Endodermal cell (in vitro differentiated cells): ENCODE measurements at regions not wholly inside any gene's neighbourhood (a gene's known extent, or its start where the extent isn't known, plus 50 kb on each side); places are given as distances from the start of the nearest gene placed in this dataset.
A peak's percentile ranks its signal among the peaks of the same experiment; 100 is the strongest.
"Not testable (repeated sequence)": the region's sequence is repeated elsewhere in the genome, so short reads cannot be mapped to it uniquely, and the experiment has no call there.

Experiments used
- DNase-seq: peaks from one replicate; pipeline ENCODE4 v3.0.0-alpha.2; 2017
- H3K27ac ChIP-seq: 2 replicates; pipeline ENCODE4 v1.5.1; 2013; ENCODE audit warnings: mild to moderate bottlenecking, low read depth, low read length, moderate library complexity
- H3K27me3 ChIP-seq: 2 replicates; pipeline ENCODE4 v1.6.1; 2013; ENCODE audit warnings: mild to moderate bottlenecking, low read length, moderate library complexity; ENCODE audit not compliant: insufficient read depth, control insufficient read depth, poor library complexity, severe bottlenecking
- H3K36me3 ChIP-seq: 2 replicates; pipeline ENCODE4 v1.7.0; 2013; ENCODE audit warnings: mild to moderate bottlenecking, low read length, moderate library complexity; ENCODE audit not compliant: control insufficient read depth, insufficient read depth
- H3K4me1 ChIP-seq: one replicate; pipeline ENCODE4 v1.7.0; 2013; ENCODE audit warnings: low read length; ENCODE audit not compliant: control insufficient read depth, insufficient read depth
- H3K4me3 ChIP-seq: 2 replicates; pipeline ENCODE4 v1.5.1; 2013; ENCODE audit warnings: mild to moderate bottlenecking, low read length, moderate library complexity
- H3K9ac ChIP-seq: 2 replicates; pipeline ENCODE4 v1.6.1; 2013; ENCODE audit warnings: mild to moderate bottlenecking, low read length, moderate library complexity; ENCODE audit not compliant: poor library complexity, severe bottlenecking; ENCODE audit errors: extremely low read depth
- H3K9me3 ChIP-seq: 2 replicates; pipeline ENCODE4 v1.6.1; 2013; ENCODE audit warnings: mild to moderate bottlenecking, low read length, moderate library complexity; ENCODE audit not compliant: control insufficient read depth
- H3K27ac Mint-ChIP-seq: 2 replicates; pipeline ENCODE4 v1.8.0; 2020; ENCODE audit warnings: mixed read lengths
- H3K27me3 Mint-ChIP-seq: 2 replicates; pipeline ENCODE4 v1.8.0; 2021; ENCODE audit warnings: mild to moderate bottlenecking, mixed read lengths; ENCODE audit not compliant: insufficient read depth
- H3K36me3 Mint-ChIP-seq: 2 replicates; pipeline ENCODE4 v1.8.0; 2020; ENCODE audit warnings: low read depth, mixed read lengths
- H3K4me1 Mint-ChIP-seq: 2 replicates; pipeline ENCODE4 v1.8.0; 2020; ENCODE audit warnings: mixed read lengths
- H3K4me3 Mint-ChIP-seq: 2 replicates; pipeline ENCODE4 v1.8.0; 2020; ENCODE audit warnings: mild to moderate bottlenecking, moderate library complexity, mixed read lengths
- H3K9me3 Mint-ChIP-seq: 2 replicates; pipeline ENCODE4 v1.8.0; 2020; ENCODE audit warnings: mild to moderate bottlenecking, mixed read lengths
- CTCF ChIP-seq: fragments of 200-600 bp; sonication (generic); conservative IDR thresholded peaks from 2 replicates; pipeline ENCODE4 v1.5.0; 2021; ENCODE audit warnings: antibody characterized with exemption, mild to moderate bottlenecking
- WGBS, 2 experiments: methylation state at CpG; one replicate each; pipeline versions ENCODE4 v1.1.5 to v1.1.7; 2013; ENCODE audit warnings: missing lambda C conversion rate in 2 of 2, mixed read lengths in 1 of 2; ENCODE audit not compliant: insufficient coverage in 1 of 2, insufficient read length in 1 of 2; 5-methylcytosine and 5-hydroxymethylcytosine counted together

- H3K4me3 Mint-ChIP-seq = no peak overlapping the region
- no peak overlapping the region for H3K9ac ChIP-seq
- no peak overlapping the region for H3K4me3 ChIP-seq
- H3K9me3 Mint-ChIP-seq = peaks cover 34% of the 10 kb centered on the region
- H3K4me1 Mint-ChIP-seq = no peaks in the 10 kb centered on the region
- H3K27me3 ChIP-seq = no peaks in the 10 kb centered on the region
- peak; percentile 90 for DNase-seq
- no peak overlapping the region for H3K27ac Mint-ChIP-seq
- 33 to 47% methylated on average over 2 to 6 of the region's 6 CpGs for WGBS, 2 experiments
- H3K27ac ChIP-seq = no peak overlapping the region
- H3K4me1 ChIP-seq = no peaks in the 10 kb centered on the region
- no peaks in the 10 kb centered on the region for H3K36me3 Mint-ChIP-seq
- peaks cover 12% of the 10 kb centered on the region for H3K27me3 Mint-ChIP-seq
- no peaks in the 10 kb centered on the region for H3K36me3 ChIP-seq
- H3K9me3 ChIP-seq = peaks cover 10% of the 10 kb centered on the region
- peak; percentile 85 for TF ChIP-seq CTCF
Observed at GRCh38 chr7:65477326-65477725, 103.7 kb downstream of the ZNF92 start.

- TF ChIP-seq CTCF = no peak
- H3K9me3 Mint-ChIP-seq = peaks cover 37% of the 10 kb centered on the region
Observed at GRCh38 chr7:65489260-65489767, 115.7 kb downstream of the ZNF92 start.

GRCh38 chr7:65496697-65497096, 123.0 kb downstream of the ZNF92 start:
- H3K9me3 ChIP-seq, H3K4me3 Mint-ChIP-seq, H3K4me1 ChIP-seq, H3K27ac ChIP-seq, H3K4me3 ChIP-seq, DNase-seq, H3K36me3 Mint-ChIP-seq, H3K27me3 ChIP-seq, H3K36me3 ChIP-seq, H3K9me3 Mint-ChIP-seq, H3K27ac Mint-ChIP-seq, H3K9ac ChIP-seq, H3K4me1 Mint-ChIP-seq: not testable (repeated sequence)
- H3K27me3 Mint-ChIP-seq = peaks cover 13% of the 10 kb centered on the region
- WGBS, 2 experiments = no CpG with 5 or more reads among the region's 2 CpGs

More at GRCh38 chr7:65489260-65489767, 115.7 kb downstream of the ZNF92 start:
- Histone ChIP-seq H3K27me3 (no peaks in the 10 kb centered on the region), H3K36me3 (no peaks in the 10 kb centered on the region), H3K27ac (no peak overlapping the region), H3K9ac (no peak overlapping the region), H3K9me3 (peaks cover 35% of the 10 kb centered on the region), H3K4me1 (no peaks in the 10 kb centered on the region), H3K4me3 (no peak overlapping the region)
- Mint-ChIP-seq H3K4me1 (no peaks in the 10 kb centered on the region), H3K27me3 (peaks cover 2% of the 10 kb centered on the region), H3K36me3 (peaks cover 8% of the 10 kb centered on the region), H3K27ac (no peak overlapping the region), H3K4me3 (no peak overlapping the region)
- WGBS, 2 experiments = 82 to 84% methylated on average over 8 of the region's 8 CpGs
- no peak for DNase-seq

GRCh38 chr7:65503434-65504152, 129.9 kb downstream of the ZNF92 start:
- H3K36me3 Mint-ChIP-seq = no peaks in the 10 kb centered on the region
- no peak overlapping the region for H3K27ac Mint-ChIP-seq
- Histone ChIP-seq H3K36me3 (no peaks in the 10 kb centered on the region), H3K4me1 (no peaks in the 10 kb centered on the region), H3K4me3 (no peak overlapping the region), H3K27ac (no peak overlapping the region), H3K27me3 (no peaks in the 10 kb centered on the region), H3K9ac (no peak overlapping the region), H3K9me3 (peaks cover 13% of the 10 kb centered on the region)
- no peaks in the 10 kb centered on the region for H3K9me3 Mint-ChIP-seq
- peaks cover 8% of the 10 kb centered on the region for H3K27me3 Mint-ChIP-seq
- no peak overlapping the region for H3K4me3 Mint-ChIP-seq
- TF ChIP-seq CTCF = no peak
- H3K4me1 Mint-ChIP-seq = no peaks in the 10 kb centered on the region
- no peak for DNase-seq

GRCh38 chr7:65504504-65505319, 131.1 kb downstream of the ZNF92 start:
- not testable (repeated sequence) for H3K4me3 Mint-ChIP-seq, DNase-seq, H3K4me1 ChIP-seq, H3K27me3 ChIP-seq, H3K9ac ChIP-seq, H3K4me1 Mint-ChIP-seq, H3K4me3 ChIP-seq, H3K27ac Mint-ChIP-seq, H3K36me3 Mint-ChIP-seq, H3K9me3 Mint-ChIP-seq, H3K36me3 ChIP-seq, H3K27ac ChIP-seq
- peaks cover 13% of the 10 kb centered on the region for H3K9me3 ChIP-seq
- 68 to 71% methylated on average over 1 of the region's 1 CpG for WGBS, 2 experiments
- peaks cover 15% of the 10 kb centered on the region for H3K27me3 Mint-ChIP-seq
